ENCODE measurements at regions not wholly inside any gene's neighbourhood (a gene's known extent, or its start where the extent isn't known, plus 50 kb on each side); places are given as distances from the start of the nearest gene placed in this dataset.

DNA sequence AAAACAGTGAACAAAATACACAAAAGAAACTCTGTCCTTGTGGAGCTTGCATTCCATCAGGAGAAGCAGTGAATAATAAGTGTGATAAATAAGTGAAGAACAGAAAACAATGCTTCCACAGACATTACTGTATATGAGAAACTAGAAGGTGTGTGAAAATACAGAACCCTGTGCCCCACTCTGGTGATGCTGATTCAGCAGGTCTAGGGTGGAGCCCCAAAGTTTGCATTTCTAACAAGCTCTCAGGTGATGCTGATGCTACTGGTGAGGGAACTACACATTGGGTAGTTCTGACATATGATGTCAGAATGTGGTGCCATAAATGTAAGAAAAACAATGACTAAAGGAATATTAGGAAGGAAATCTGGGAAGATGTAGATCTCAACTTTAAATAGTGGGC lies 601.4 kb upstream of the BTBD3 start:
- ATAC-seq (ENCODE audit: low read depth) (no peak), DNase-seq (no peak)
- H3K9me1 ChIP-seq (ENCODE audit: insufficient read depth, low read length) = no peaks in the 10 kb centered on the region
- H3K4me2 ChIP-seq (ENCODE audit: low read depth, low read length) = no peak overlapping the region
- intact Hi-C loops (cut with micrococcal nuclease) (no loop called here), in situ Hi-C loops (cut with MboI; ENCODE audit: low sequenced_read_pairs) (no loop called here), dilution Hi-C loops (cut with HindIII; ENCODE audit: low sequenced_read_pairs, unreplicated experiment) (no loop called here)
- H3K14ac ChIP-seq (replicated peaks; ENCODE audit: low read depth, low read length) = no peak overlapping the region
- no peak overlapping the region for H3K23ac ChIP-seq (ENCODE audit: low read depth, low read length)
- H2AK9ac ChIP-seq (replicated peaks; ENCODE audit: low read depth, low read length, poor library complexity) = no peak overlapping the region
- no peak overlapping the region for H3K56ac ChIP-seq (ENCODE audit: extremely low read depth, insufficient read depth, low read length)
- no peak overlapping the region for H3K4me3 ChIP-seq (ENCODE audit: insufficient read depth, low read depth, low read length)
- no peak overlapping the region for H2BK20ac ChIP-seq (ENCODE audit: low read depth, low read length)
- TF ChIP-seq, protein P1, sequence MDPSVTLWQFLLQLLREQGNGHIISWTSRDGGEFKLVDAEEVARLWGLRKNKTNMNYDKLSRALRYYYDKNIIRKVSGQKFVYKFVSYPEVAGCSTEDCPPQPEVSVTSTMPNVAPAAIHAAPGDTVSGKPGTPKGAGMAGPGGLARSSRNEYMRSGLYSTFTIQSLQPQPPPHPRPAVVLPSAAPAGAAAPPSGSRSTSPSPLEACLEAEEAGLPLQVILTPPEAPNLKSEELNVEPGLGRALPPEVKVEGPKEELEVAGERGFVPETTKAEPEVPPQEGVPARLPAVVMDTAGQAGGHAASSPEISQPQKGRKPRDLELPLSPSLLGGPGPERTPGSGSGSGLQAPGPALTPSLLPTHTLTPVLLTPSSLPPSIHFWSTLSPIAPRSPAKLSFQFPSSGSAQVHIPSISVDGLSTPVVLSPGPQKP (IDR thresholded peaks at IDR 0.05; ENCODE audit: borderline replicate concordance, low read depth, low read length) = no peak
- no peak for TF ChIP-seq MAZ (IDR thresholded peaks at IDR 0.05; ENCODE audit: borderline replicate concordance, low read depth, low read length)
- TF ChIP-seq RAD21 (IDR thresholded peaks at IDR 0.05; ENCODE audit: low read length) = no peak
- no peak for TF ChIP-seq CHD1 (IDR thresholded peaks at IDR 0.05; ENCODE audit: low read depth, low read length)
- no peak for TF ChIP-seq NFE2L2 (IDR thresholded peaks at IDR 0.05; ENCODE audit: low read depth, low read length)
- no peak for TF ChIP-seq CEBPB (IDR thresholded peaks at IDR 0.05; ENCODE audit: low read depth, low read length)
- TF ChIP-seq, protein P2, sequence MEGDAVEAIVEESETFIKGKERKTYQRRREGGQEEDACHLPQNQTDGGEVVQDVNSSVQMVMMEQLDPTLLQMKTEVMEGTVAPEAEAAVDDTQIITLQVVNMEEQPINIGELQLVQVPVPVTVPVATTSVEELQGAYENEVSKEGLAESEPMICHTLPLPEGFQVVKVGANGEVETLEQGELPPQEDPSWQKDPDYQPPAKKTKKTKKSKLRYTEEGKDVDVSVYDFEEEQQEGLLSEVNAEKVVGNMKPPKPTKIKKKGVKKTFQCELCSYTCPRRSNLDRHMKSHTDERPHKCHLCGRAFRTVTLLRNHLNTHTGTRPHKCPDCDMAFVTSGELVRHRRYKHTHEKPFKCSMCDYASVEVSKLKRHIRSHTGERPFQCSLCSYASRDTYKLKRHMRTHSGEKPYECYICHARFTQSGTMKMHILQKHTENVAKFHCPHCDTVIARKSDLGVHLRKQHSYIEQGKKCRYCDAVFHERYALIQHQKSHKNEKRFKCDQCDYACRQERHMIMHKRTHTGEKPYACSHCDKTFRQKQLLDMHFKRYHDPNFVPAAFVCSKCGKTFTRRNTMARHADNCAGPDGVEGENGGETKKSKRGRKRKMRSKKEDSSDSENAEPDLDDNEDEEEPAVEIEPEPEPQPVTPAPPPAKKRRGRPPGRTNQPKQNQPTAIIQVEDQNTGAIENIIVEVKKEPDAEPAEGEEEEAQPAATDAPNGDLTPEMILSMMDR (conservative IDR thresholded peaks at IDR 0.05; ENCODE audit: low read depth, low read length) = no peak
- no peak for TF ChIP-seq BHLHE40 (IDR thresholded peaks at IDR 0.05; ENCODE audit: low read depth, low read length)
- no peak for TF ChIP-seq POLR2A (IDR thresholded peaks at IDR 0.05; ENCODE audit: low read depth, low read length)
- TF ChIP-seq MAFK (IDR thresholded peaks at IDR 0.05; ENCODE audit: low read depth, low read length) = no peak
- no peak for TF ChIP-seq FOS (IDR thresholded peaks at IDR 0.05; ENCODE audit: low read depth, low read length)
- TF ChIP-seq, protein P3, sequence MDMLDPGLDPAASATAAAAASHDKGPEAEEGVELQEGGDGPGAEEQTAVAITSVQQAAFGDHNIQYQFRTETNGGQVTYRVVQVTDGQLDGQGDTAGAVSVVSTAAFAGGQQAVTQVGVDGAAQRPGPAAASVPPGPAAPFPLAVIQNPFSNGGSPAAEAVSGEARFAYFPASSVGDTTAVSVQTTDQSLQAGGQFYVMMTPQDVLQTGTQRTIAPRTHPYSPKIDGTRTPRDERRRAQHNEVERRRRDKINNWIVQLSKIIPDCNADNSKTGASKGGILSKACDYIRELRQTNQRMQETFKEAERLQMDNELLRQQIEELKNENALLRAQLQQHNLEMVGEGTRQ (IDR thresholded peaks at IDR 0.05; ENCODE audit: low read depth, low read length) = no peak
- no peak for TF ChIP-seq SMC3 (IDR thresholded peaks at IDR 0.05; ENCODE audit: low read depth, low read length)
- TF ChIP-seq MXI1 (IDR thresholded peaks at IDR 0.05; ENCODE audit: borderline replicate concordance, low read depth, low read length) = no peak
- no peak for TF ChIP-seq RFX5 (IDR thresholded peaks at IDR 0.05; ENCODE audit: low read depth, low read length)
- H2BK5ac ChIP-seq (ENCODE audit: low read depth, low read length, poor library complexity, severe bottlenecking) = no peak overlapping the region
- ChIA-PET CTCF (no interaction called here), POLR2A (ENCODE audit: unreplicated experiment) (interaction anchor here (0.6 kb wide), 1 partner anchor 49 kb away, joined by 3 read pairs; no protein-coding TSS in a partner anchor)
- H4K5ac ChIP-seq (ENCODE audit: low read depth, low read length) = no peak overlapping the region
- H2BK120ac ChIP-seq (ENCODE audit: low read depth, low read length) = no peak overlapping the region
- H3K79me1 ChIP-seq (ENCODE audit: low read depth in 1 of 2, low read length in 2 of 2) = no peaks in the 10 kb centered on the region
- no peak overlapping the region for H4K8ac ChIP-seq (ENCODE audit: low read depth in 2 of 2, low read length in 2 of 2)
- no peaks in the 10 kb centered on the region for H3K36me3 ChIP-seq (ENCODE audit: control insufficient read depth, insufficient read depth, low read length)
- BruUV-seq (replicated peaks) = no TSS peak
- no peak overlapping the region for H2AFZ ChIP-seq (replicated peaks; ENCODE audit: low read length, poor library complexity)
- H3K9ac ChIP-seq (ENCODE audit: low read depth, low read length) = no peak overlapping the region
- no peak overlapping the region for H2AK5ac ChIP-seq (ENCODE audit: low read depth, low read length)
- no peak overlapping the region for H2BK15ac ChIP-seq (ENCODE audit: low read depth, low read length)
- no peaks in the 10 kb centered on the region for H3K27me3 ChIP-seq (ENCODE audit: control insufficient read depth, insufficient read depth, low read length)
- no peak overlapping the region for H3K4ac ChIP-seq (ENCODE audit: low read depth, low read length)
- H3K18ac ChIP-seq (ENCODE audit: low read depth, low read length) = no peak overlapping the region
- H3K9me3 ChIP-seq (ENCODE audit: control insufficient read depth, insufficient read depth, low read length) = no peaks in the 10 kb centered on the region
- no peaks in the 10 kb centered on the region for H3K4me1 ChIP-seq (ENCODE audit: control insufficient read depth, insufficient read depth, low read length)
- H3K27ac ChIP-seq (ENCODE audit: insufficient read depth, low read length) = no peak overlapping the region
- H4K20me1 ChIP-seq (ENCODE audit: insufficient read depth, low read length) = no peaks in the 10 kb centered on the region
- no peak overlapping the region for H4K91ac ChIP-seq (ENCODE audit: insufficient read depth, low read depth, low read length)
